Eye (tissue), 1 donor: ENCODE measurements at regions not wholly inside any gene's neighbourhood (a gene's known extent, or its start where the extent isn't known, plus 50 kb on each side); places are given as distances from the start of the nearest gene placed in this dataset.
A peak's percentile ranks its signal among the peaks of the same experiment; 100 is the strongest.
"Not testable (repeated sequence)": the region's sequence is repeated elsewhere in the genome, so short reads cannot be mapped to it uniquely, and the experiment has no call there.

Source experiments
- DNase-seq: peaks from one replicate; pipeline ENCODE4 v3.0.0-alpha.2; 2015

DNA sequence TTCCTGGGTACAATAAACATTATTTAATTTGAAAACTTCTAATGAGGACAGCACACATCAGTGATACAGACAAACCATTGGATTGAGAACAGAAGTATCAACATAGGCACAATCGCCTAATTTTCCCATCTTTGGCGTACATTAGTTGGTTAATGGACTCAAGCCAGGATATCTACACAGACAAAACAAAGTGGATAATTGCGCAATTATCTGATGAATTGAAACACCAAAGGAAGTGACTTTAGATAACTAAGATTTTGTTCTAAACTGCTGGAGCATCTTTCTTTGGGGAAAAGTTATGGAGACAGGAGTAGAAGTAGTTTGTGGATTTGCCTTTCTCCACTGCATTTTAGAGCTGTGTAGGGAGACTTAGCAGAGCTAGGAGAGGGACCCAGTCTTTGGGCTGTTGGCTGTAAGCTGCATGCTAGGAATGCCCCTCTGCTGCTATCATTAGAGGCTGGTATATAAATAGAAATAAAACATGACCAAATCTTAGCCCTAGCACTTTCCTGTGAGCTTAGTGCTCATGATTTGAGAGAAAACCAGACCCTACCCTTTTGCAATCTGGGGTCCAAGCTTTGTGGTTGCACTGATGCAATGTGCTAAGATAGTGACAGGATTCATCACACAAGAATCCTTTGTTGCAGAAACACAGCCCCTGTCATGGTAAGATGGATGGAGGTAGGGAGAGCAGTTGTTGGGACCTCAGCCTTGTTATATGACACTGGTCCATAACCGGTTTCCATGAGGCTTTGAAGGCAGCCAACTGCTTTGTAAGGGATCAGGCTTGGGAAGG is 264.5 kb upstream of the PIK3C3 start:
- no peak for DNase-seq

DNA sequence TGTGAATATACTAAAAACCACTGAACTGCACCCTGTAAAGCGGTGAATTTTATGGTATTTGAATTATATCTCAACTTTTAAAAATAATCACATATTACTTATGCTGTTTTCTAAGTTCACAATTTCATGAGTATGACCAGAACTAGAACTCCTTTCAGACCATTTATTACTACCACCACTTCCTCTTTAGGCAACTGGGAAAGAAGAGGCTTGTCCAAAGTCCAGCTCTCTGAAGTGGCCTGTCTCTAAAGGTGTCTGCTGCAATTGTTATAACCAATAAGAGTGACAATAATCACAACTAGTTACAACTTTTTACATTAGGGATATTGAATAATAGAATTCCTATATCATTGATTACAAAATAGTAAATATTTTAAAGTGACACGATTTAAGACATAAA is 267.9 kb upstream of the PIK3C3 start:
- DNase-seq, result no peak

DNA sequence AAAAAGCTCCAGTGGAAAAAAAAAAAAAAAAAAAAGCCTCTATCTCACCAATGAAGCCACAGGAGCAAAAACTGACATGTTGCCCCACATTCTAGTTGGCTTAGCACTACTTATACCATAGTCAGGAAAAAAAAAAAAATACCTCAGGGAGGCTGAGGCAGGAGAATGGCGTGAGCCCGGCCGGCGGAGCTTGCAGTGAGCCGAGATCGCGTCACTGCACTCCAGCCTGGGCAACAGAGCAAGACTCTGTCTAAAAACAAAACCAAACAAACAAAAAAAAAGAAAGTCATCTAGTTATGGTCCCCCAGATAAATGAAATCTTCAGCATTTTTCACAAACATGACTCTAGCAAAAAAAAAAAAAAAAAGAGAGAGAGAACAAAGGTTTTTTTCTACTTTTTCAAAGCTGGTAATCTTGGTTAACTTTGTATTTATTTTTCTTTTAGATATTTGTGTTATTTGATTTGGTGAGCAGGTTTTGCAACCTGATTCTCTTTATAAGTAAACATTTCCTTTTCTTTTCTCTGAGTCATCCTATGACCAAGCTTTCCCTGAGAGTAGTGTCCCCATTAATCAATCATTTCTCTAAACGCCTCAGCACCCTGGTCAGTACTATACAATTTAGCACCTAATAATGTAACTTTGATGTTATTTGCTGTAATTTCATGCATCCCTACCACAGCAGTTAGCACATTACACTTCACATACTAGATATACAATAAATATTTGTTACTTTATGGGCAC is 273.7 kb upstream of the PIK3C3 start:
- DNase-seq, result no peak

DNA sequence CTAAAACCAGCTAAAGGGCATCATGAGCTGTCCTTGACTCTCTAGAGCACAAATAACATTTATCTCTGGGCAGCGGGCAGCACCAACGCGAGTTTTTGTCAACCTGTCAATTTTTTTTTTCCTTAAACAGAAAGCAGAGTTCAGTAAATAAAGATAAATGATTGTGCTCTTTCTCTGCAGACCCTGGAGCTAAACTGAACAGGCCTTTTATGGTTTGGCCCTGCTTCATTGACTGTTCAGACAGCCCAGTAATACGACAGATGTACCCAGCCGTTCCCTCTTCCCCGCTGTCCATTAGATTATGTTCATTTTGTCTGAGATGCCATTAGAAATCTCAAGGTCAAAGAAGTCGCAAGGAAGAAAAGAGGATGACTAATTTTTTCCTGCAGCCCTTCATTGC is 280.5 kb upstream of the PIK3C3 start:
- DNase-seq, result peak; percentile 90

DNA sequence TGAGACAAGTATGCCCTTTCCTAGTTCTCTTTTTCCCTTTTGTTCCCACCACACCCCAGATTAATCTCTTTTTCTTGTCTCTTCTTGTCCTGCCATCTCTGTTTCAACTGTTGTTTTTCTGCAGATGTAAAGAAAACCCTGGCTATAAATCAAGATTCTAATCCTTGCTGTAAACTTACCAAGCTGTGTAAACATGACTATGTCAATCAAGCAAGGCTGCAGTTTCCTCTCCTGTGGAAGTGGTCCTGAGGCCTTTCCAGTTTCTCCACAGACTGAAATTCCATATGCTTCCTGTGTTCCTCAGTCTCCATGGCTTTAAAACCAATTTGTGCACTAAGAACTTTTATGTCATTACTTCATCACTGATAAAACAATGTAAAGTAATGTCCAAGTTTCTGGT is 288.8 kb upstream of the PIK3C3 start:
- DNase-seq, result no peak

DNA sequence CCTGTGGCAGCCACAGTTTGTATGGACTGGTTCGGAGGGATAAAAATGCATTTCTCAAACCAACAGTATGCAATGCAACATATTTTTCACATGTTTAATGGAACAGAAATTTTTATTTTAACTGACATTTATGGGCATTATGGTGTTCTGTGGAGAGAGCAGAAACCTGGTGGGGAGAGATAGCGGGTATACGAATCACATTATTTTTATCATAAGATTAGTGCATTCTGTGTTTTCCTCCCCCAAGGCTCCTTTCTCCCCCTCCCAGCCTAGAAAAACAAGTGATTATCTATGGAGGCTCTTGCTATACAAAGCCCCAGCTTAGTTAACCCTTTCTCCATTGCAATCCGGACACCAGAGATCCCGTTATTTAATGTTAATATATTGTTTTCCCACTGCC is 289.8 kb upstream of the PIK3C3 start:
- no peak for DNase-seq

DNA sequence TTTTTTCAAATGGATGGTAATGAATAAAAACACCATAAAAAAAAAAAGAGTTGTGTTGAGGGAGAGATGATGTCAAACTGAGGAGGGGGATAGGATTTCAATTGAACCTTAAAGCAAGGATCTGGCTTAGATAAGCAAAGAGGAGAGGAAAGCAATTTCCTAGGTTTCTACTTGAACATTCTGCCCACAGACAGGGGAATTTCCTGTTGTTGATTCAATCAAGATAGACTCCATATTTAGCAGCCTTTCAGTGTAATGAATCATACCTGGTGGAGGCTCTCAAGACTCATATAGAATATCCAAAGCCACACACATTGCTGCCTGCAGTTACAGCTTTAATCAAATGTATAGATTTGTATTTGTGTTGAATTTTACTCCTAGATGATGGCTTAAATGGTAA is 294.4 kb upstream of the PIK3C3 start:
- DNase-seq, result no peak

DNA sequence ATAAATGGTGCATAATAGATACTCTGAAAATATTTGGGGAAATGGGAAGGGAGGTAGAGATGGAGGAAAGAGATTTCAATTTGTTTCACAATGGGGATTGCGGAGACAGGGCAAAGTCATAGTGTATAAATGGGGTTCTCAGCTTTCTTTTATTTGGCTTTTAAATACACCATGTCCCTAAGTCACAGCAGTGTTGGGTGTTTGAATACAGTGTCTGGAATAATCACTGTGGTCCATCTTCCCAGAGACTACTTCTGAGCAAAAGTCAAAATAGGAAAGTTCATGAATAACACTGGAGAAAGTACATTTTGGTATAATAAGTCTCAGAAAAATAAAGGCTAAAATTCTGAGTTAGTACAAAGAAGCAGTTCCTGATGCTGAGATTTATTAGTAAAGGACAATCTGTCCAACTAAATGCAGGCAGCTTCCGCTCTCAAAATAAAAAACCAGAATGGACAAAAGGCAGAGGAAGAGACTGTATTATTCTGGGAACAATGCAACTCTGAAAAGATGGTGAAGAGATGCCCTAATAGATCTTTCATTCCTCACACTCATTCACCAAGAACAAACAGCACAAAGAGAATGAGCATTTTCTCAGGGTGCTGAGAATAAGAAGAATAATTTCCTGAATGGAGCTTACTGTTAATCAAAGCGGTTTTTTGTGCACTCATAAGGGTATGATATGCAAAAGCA is 295.4 kb upstream of the PIK3C3 start:
- no peak for DNase-seq

DNA sequence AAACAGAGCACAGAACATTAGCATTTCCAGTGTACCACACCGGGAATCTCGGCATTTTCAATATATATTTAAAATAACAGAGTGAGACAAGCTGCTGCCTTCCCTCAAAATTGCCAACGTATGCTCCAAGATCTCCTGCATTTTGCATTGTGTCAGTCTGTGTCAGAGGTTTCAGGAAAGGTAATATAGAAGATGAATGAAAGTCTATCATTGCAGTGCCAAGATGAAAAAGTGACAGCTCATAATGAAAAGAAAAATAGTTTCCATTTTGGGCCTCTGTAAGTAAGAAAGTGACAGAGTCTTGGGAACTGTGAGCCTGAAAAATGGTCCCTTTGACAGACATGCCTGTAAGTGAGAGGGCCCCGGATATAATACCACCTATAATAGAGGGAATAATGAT is 297.8 kb upstream of the PIK3C3 start:
- DNase-seq, result no peak

DNA sequence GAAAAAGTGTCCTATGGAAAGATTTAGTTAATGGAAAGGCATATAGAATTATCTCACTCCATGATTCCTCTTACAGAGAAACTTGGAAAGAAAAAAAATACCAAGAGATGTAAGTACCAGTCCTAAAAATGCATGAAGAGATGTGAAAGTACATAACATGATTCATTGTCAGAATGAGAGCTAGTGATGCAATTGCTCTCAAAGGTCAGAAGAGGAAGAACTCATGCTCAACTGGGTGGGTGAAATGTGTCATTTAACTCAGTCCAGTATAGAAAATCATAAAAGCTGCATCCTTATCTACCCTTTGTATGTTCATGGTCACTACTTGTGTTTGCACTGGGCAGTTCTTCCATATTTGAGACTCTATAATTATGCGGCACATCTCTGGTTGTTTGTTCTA is 300.0 kb upstream of the PIK3C3 start:
- no peak for DNase-seq

DNA sequence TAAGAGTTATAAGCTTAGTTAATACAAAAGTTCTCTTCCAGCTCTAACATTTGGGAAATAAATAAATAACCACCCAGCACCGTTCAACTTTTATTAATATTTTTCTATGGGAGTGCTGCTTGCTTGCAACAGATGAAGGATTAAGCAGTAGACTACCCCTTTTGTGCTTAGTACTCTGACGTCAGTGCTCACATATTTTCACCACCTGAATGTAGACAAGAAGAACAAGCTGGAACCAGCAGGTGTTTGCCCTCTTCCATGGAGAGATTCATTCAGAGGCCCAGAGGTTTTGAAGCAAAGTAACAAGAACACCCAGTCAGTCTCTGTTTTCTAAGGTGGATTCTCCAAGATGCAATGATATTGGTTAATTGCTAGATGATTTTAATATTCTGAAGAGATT is 307.1 kb upstream of the PIK3C3 start:
- DNase-seq, result no peak

DNA sequence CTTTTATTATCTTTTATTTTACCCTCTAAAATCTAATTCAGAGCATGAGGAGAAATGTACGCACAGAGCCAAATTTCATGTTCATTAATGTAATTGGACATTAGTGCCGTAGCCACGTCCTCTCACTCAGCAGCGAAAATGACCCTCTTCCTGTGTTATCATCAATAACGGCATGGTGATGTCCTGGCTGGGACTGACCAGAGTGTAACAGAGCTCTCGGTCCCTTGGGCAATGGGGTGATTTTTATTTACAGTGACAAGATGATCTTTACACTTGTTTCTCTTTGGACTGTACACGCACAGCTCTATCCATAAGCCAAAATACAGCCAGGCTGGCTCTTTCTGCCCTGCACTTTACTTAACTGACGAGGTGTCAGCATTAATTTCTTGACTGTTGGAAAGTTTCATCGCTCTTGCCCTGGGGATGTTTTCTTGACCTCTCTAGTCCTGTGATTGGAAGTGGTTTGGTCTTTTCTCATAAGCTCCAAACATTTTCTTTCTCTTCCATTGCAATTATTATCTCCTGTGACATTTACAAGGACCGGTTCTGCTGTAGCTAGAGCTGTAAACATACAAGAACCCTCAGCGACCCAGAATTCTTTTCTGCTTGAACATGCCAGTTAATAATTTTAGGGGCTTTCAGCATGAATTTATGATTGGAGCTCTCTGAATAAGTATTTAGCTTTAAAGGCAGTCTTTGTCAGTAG is 308.0 kb upstream of the PIK3C3 start:
- DNase-seq, result peak; percentile 93

DNA sequence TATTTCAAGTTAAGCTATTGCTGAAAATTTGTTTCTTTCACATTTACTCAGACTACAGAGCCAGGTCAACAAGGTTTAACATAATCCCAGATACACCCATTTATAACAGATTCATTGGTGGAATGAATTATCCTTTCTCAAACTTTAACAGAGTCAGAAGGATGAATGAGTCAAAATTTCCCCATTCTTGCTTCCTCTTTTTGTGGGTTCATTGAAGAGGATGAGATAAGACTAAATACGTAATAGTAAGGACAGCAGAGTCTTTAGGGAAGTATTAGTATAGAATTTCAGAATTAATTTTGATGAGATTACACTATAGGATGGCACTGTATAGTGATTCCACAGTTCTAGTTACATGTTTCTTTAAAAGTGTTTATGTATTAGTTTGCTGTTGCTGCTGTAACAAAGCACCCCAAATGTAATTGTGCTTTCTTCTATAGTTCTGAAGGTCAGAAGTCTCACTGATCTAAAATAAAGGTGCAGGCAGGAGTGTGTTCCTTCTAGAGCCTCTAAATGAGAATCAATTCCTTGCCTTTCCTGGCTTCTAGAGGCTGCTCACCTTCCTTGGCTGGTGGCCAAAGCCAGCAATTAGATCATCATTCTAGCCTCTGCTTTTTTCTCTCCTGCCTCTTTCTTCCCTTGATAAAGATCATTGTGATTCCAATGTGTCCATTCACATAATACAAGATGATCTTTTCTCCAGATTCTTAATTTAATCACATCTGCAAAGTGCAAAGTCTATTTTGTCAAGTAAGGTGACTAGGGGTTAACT is 309.3 kb upstream of the PIK3C3 start:
- DNase-seq, result no peak

DNA sequence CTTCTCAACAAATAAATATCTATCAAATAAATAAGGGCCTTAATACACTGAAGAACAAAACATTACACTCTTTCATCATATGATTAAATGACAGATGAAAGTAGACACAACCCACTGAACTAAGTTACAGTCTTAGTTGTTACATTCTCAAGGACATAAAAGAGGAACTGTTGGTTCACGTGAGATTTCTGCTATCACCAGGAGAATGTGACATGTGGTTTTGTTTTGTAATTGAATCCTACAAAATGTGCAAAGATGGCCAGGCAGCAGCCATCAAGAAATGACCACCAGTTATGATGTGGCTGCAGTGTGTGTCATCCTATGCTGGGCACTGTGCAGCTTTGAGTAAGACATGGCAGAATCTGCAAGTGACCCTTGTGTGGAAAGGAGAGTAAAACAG is 310.6 kb upstream of the PIK3C3 start:
- DNase-seq, result no peak

DNA sequence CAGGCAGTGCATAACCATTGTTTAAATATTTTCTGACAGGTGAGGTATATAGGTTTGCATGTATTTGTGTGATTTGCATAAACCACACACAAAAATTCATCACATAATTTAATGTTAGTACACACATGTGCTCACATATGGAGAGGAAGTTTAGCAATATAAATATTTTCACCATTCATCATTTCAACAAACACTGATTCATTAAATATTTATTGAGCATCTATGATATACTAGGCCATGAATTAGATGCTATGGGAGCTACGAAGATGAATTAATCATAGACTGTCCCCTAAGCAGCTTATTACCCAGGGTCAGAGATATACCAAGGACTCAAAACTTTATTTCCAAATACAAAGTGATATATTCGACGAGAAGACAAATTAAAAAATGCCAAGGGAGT is 311.6 kb upstream of the PIK3C3 start:
- DNase-seq, result no peak

DNA sequence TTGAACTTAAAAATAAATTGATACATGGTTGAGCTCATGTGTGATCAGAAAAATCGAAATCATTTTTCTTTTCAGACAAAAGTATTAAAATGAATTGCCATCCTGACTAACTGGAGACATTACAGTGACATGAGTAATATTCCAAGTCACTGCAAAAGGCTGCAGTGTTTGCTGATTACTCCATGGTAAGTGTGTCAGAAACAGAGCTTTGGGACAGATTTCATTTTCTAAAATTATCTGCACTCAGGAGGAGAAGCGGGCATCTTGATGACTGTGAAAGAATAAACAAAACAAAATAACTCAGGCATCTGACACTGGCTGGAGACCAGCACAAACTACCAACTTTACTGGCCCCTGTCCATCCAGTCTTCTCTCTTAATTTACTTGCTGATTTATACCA is 312.3 kb upstream of the PIK3C3 start:
- DNase-seq, result no peak

DNA sequence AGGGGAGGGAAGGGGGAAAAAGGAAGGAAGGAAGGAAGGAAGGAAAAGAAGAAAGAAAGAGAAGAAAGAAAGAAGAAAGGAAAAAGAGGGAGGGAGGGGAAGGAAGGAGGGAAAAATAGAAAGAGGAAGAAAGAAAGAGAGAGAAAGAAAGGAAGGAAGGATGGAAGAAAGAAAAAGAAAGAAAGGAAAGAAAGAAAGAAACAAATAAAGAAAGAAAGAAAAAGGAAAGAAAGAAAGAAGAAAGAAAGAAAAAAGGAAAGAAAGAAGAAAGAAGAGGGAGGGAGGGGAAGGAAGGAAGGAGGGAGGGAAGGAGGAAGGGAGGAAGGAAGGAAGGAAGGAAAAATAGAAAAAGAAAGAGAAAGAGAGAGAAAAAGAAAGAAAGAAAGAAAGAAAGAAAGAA is 315.8 kb upstream of the PIK3C3 start:
- DNase-seq, result no peak

DNA sequence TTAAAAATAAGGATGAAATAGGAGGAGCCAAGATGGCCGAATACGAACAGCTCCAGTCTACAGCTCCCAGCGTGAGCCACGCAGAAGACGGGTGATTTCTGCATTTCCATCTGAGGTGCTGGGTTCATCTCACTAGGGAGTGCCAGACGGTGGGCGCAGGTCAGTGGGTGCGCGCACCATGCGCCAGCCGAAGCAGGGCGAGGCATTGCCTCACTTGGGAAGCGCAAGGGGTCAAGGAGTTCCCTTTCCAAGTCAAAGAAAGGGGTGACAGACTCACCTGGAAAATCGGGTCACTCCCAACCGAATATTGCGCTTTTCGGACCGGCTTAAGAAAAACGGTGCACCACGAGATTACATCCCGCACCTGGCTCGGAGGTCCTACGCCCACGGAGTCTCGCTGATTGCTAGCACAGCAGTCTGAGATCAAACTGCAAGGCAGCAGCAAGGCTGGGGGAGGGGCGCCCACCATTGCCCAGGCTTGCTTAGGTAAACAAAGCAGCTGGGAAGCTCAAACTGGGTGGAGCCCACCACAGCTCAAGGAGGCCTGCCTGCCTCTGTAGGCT is 323.2 kb upstream of the PIK3C3 start:
- not testable (repeated sequence) for DNase-seq

DNA sequence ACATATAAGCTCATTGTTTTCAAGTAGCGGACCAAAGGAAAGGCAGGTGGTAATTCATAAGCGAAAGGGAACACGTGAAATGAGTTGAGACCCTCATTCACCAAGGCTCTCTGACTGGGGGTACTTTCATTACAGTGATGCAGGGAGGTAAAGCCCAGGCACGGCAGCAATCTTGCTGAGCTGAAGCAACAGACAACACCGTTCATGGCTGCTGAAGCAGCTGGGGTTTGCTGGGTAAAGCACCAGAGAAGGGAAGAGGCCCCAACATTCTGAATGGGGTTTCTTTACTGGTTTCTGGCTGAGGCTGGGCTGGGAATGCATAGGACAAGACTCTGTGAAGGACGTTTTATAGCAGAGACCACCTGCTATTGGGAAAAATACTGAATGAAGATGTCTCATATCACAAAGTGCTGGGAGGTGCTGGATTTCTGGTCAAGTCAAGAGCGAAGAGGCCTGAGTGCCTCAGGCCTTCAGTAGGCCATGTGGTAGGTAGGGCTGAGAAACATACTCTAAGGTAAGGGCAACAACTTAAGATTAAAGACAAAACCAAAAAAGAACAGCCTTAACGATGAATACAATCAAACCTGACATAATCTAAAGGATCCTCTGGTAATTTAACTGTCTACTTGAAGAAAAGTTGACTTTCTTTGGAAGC is 324.7 kb upstream of the PIK3C3 start:
- DNase-seq, result no peak

DNA sequence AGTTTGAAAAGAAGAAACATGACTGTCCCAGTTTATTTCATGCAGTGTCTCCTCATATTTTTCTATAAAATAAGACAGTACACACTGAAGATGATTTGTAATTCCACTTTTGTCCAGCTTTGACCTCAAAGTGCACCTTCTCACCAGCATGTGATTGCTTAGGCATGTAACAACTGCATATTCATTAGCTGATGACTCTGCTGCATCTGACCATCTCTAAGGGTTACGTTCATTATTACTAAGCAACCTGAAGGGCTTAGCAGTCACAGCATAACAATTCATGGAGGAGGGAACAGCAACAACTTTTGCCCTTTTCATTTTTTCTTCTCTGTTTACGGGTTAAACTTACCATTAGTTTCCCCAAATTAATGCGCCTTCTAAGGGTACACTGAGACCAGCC is 330.6 kb upstream of the PIK3C3 start:
- DNase-seq, result no peak

DNA sequence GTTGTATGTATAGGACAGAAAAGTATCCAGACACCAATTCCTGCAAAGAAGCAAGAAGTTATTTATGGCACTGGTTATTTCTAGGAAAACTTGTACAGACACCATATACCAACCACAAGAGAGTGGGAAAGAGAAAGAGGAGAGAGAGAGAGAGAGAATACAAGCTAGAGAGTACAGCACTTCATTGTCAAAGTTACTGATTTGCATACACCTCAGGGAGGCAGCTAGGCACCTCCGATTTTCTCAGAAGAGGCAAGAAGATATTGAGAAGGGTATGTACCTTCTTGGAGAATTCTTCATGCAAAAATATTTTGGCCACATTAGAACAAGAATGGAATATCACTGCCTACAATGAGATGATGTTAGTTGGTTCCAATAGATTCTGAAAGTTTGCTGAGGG is 333.9 kb upstream of the PIK3C3 start:
- DNase-seq, result no peak

DNA sequence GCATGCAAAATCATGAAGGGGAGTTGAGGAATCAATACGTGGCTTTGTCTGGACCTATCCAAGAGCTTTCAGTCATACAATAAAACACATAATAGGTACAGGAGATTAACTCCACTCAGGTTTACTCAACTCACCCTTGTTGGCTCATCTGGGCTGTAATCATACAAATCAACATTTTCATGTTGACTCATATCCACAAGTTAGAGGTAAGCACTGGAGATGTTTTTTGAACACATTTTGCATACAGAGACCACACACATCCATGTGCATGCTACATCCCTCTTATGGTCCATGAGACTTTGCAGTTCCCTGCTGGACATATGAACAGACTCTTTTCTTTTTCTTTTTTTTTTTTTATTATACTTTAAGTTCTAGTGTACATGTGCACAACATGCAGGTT is 336.9 kb upstream of the PIK3C3 start:
- no peak for DNase-seq
